WTC11 (cell line): ENCODE measurements at regions not wholly inside any gene's neighbourhood (a gene's known extent, or its start where the extent isn't known, plus 50 kb on each side); places are given as distances from the start of the nearest gene placed in this dataset.

Experiments used
- ATAC-seq: fragments of 200-7000 bp; cut with Tn5 transposase; 2 replicates; pipeline ENCODE4 v1.10.0; 2021; ENCODE audit warnings: mild to moderate bottlenecking, moderate library complexity
- CTCF ChIA-PET: fragments of 300-600 bp; sonication (Branson Sonifier 250); formaldehyde crosslinking; loops from one replicate; lab custom pipeline; 2021; ENCODE audit warnings: antibody characterized with exemption; lab: Charles Lee
- POLR2A ChIA-PET: fragments of 350-600 bp; sonication (Branson Sonifier 250); formaldehyde crosslinking; loops from one replicate; lab custom pipeline; 2021; ENCODE audit warnings: antibody characterized with exemption; lab: Charles Lee
- DNase-seq: peaks from one replicate; pipeline ENCODE4 v3.0.0; 2021; ENCODE audit warnings: low spot score
- H3K27ac Mint-ChIP-seq: 2 replicates; pipeline ENCODE4 v1.8.0; 2021; ENCODE audit warnings: mixed read lengths
- H3K27me3 Mint-ChIP-seq: 2 replicates; pipeline ENCODE4 v1.8.0; 2021; ENCODE audit warnings: low read depth, mild to moderate bottlenecking, moderate library complexity, mixed read lengths
- H3K36me3 Mint-ChIP-seq: 2 replicates; pipeline ENCODE4 v1.8.0; 2021; ENCODE audit warnings: mixed read lengths
- H3K4me1 Mint-ChIP-seq: 2 replicates; pipeline ENCODE4 v1.8.0; 2022; ENCODE audit warnings: mixed read lengths
- H3K4me3 Mint-ChIP-seq: 2 replicates; pipeline ENCODE4 v1.8.0; 2021; ENCODE audit warnings: mild to moderate bottlenecking, moderate library complexity, mixed read lengths
- H3K9me3 Mint-ChIP-seq: 2 replicates; pipeline ENCODE4 v1.8.0; 2021; ENCODE audit warnings: mixed read lengths
- CREB1 ChIP-seq: sonication (generic); formaldehyde crosslinking; IDR thresholded peaks from 2 replicates; pipeline ENCODE4 v1.8.0; 2023; ENCODE audit warnings: mild to moderate bottlenecking, missing genetic modification reagents
- EMX1 ChIP-seq: fragments of 250-450 bp; sonication (Bioruptor Pico); IDR thresholded peaks from 2 replicates; pipeline ENCODE4 v1.8.0; 2021; ENCODE audit warnings: mild to moderate bottlenecking
- FOXK1 ChIP-seq: sonication (generic); formaldehyde crosslinking; IDR thresholded peaks from 2 replicates; pipeline ENCODE4 v1.8.0; 2022; ENCODE audit warnings: mild to moderate bottlenecking, moderate library complexity, missing genetic modification reagents
- FOXP1 ChIP-seq: sonication (generic); formaldehyde crosslinking; IDR thresholded peaks from 2 replicates; pipeline ENCODE4 v1.8.0; 2022; ENCODE audit warnings: missing genetic modification reagents, mild to moderate bottlenecking, moderate library complexity, borderline replicate concordance
- GTF2I ChIP-seq: fragments of 250-450 bp; sonication (Bioruptor Pico); conservative IDR thresholded peaks from 2 replicates; pipeline ENCODE4 v1.4.0; 2021; ENCODE audit warnings: mild to moderate bottlenecking
- HMGA2 ChIP-seq: fragments of 250-450 bp; sonication (Bioruptor Pico); IDR thresholded peaks from 2 replicates; pipeline ENCODE4 v1.4.0; 2021; ENCODE audit warnings: mild to moderate bottlenecking, moderate library complexity
- MYBL2 ChIP-seq: sonication (generic); formaldehyde crosslinking; IDR thresholded peaks from 2 replicates; pipeline ENCODE4 v1.8.1; 2023; ENCODE audit warnings: mild to moderate bottlenecking, moderate library complexity, missing genetic modification reagents
- NR1H2 ChIP-seq: sonication (generic); formaldehyde crosslinking; IDR thresholded peaks from 2 replicates; pipeline ENCODE4 v1.9.0; 2021; ENCODE audit warnings: mild to moderate bottlenecking, moderate library complexity, missing genetic modification reagents
- RORB ChIP-seq: fragments of 250-450 bp; sonication (Bioruptor Pico); IDR thresholded peaks from 2 replicates; pipeline ENCODE4 v1.9.0; 2021; ENCODE audit warnings: mild to moderate bottlenecking
- TP53 ChIP-seq: sonication (generic); formaldehyde crosslinking; IDR thresholded peaks from 2 replicates; pipeline ENCODE4 v1.8.1; 2023; ENCODE audit warnings: mild to moderate bottlenecking, missing genetic modification reagents
- ZNF317 ChIP-seq: sonication (generic); formaldehyde crosslinking; IDR thresholded peaks from 2 replicates; pipeline ENCODE4 v1.8.1; 2023; ENCODE audit warnings: low read depth, mild to moderate bottlenecking, moderate library complexity, missing genetic modification reagents, borderline replicate concordance
- TF ChIP-seq, protein P1 (sequence below): sonication (generic); formaldehyde crosslinking; conservative IDR thresholded peaks from 2 replicates; pipeline ENCODE4 v1.8.1; 2023; ENCODE audit warnings: mild to moderate bottlenecking, low read depth, missing genetic modification reagents, moderate library complexity
- TF ChIP-seq, protein P2 (sequence below): sonication (generic); formaldehyde crosslinking; IDR thresholded peaks from 2 replicates; pipeline ENCODE4 v1.8.0; 2022; ENCODE audit warnings: mild to moderate bottlenecking, missing genetic modification reagents
- TF ChIP-seq, protein P3 (sequence below): sonication (generic); formaldehyde crosslinking; IDR thresholded peaks from 2 replicates; pipeline ENCODE4 v1.8.1; 2022; ENCODE audit warnings: mild to moderate bottlenecking, missing genetic modification reagents, moderate library complexity, borderline replicate concordance
- TF ChIP-seq, protein P4 (sequence below): sonication (generic); formaldehyde crosslinking; IDR thresholded peaks from 2 replicates; pipeline ENCODE4 v1.8.1; 2022; ENCODE audit warnings: mild to moderate bottlenecking, moderate library complexity, missing genetic modification reagents
- TF ChIP-seq, protein P5 (sequence below): sonication (generic); formaldehyde crosslinking; IDR thresholded peaks from 2 replicates; pipeline ENCODE4 v1.8.1; 2022; ENCODE audit warnings: low read depth, missing genetic modification reagents, borderline replicate concordance
- TF ChIP-seq, protein P6 (sequence below): sonication (generic); formaldehyde crosslinking; IDR thresholded peaks from 2 replicates; pipeline ENCODE4 v1.8.0; 2022; ENCODE audit warnings: mild to moderate bottlenecking, missing genetic modification reagents
- TF ChIP-seq, protein P7 (sequence below): sonication (generic); formaldehyde crosslinking; IDR thresholded peaks from 2 replicates; pipeline ENCODE4 v1.8.1; 2023; ENCODE audit warnings: mild to moderate bottlenecking, missing genetic modification reagents

DNA sequence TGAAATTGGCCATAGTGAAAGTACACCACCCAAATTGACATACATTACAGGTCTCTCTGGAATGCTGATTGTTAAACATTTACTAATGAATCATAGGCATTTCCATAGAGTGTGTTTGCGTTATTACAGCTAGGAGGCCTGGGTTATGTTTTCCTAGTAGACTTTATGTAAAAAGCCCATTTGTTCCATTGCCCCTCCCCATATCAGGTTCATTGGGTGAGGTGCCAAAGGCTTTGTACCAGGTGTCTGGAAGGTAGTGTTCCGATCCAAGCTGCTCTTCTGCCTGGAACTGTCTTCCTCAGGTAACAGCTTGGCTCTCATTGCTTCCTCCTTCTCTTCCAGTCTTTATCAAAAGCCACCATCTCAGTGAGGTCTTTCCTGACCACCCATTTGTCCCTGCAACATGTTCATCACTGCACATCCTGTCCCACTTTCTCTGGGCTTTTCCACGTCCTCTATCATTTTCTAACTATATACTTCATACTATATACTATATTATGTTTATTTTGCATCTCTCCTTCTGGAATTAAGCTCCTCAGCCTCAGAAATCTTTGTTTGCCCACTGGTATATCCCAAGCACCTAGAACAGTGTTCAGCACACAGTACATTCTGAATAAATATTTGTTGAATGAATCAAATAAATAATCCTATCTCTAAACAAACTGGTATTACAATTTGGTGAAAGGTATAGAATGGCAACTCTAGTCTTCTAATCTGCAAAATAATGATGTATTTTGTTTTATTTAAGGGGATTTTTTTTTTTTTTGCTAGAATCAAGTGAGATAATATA lies 252.3 kb downstream of the KTN1 start:
- ATAC-seq: no peak
- H3K27me3 Mint-ChIP-seq: no peaks in the 10 kb centered on the region
- no peaks in the 10 kb centered on the region for H3K4me1 Mint-ChIP-seq
- H3K36me3 Mint-ChIP-seq: no peaks in the 10 kb centered on the region
- peaks cover 13% of the 10 kb centered on the region for H3K9me3 Mint-ChIP-seq
- TF ChIP-seq NR1H2 (CRISPR knock-in tag) (no peak), EMX1 (CRISPR knock-in tag) (no peak), HMGA2 (no peak), FOXP1 (CRISPR knock-in tag) (no peak), GTF2I (CRISPR knock-in tag) (no peak), MYBL2 (CRISPR knock-in tag) (no peak), TP53 (CRISPR knock-in tag) (no peak)
- TF ChIP-seq, protein P1, sequence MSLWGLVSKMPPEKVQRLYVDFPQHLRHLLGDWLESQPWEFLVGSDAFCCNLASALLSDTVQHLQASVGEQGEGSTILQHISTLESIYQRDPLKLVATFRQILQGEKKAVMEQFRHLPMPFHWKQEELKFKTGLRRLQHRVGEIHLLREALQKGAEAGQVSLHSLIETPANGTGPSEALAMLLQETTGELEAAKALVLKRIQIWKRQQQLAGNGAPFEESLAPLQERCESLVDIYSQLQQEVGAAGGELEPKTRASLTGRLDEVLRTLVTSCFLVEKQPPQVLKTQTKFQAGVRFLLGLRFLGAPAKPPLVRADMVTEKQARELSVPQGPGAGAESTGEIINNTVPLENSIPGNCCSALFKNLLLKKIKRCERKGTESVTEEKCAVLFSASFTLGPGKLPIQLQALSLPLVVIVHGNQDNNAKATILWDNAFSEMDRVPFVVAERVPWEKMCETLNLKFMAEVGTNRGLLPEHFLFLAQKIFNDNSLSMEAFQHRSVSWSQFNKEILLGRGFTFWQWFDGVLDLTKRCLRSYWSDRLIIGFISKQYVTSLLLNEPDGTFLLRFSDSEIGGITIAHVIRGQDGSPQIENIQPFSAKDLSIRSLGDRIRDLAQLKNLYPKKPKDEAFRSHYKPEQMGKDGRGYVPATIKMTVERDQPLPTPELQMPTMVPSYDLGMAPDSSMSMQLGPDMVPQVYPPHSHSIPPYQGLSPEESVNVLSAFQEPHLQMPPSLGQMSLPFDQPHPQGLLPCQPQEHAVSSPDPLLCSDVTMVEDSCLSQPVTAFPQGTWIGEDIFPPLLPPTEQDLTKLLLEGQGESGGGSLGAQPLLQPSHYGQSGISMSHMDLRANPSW (CRISPR knock-in tag): no peak
- TF ChIP-seq, protein P2, sequence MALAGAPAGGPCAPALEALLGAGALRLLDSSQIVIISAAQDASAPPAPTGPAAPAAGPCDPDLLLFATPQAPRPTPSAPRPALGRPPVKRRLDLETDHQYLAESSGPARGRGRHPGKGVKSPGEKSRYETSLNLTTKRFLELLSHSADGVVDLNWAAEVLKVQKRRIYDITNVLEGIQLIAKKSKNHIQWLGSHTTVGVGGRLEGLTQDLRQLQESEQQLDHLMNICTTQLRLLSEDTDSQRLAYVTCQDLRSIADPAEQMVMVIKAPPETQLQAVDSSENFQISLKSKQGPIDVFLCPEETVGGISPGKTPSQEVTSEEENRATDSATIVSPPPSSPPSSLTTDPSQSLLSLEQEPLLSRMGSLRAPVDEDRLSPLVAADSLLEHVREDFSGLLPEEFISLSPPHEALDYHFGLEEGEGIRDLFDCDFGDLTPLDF (CRISPR knock-in tag): no peak
- TF ChIP-seq, protein P3, sequence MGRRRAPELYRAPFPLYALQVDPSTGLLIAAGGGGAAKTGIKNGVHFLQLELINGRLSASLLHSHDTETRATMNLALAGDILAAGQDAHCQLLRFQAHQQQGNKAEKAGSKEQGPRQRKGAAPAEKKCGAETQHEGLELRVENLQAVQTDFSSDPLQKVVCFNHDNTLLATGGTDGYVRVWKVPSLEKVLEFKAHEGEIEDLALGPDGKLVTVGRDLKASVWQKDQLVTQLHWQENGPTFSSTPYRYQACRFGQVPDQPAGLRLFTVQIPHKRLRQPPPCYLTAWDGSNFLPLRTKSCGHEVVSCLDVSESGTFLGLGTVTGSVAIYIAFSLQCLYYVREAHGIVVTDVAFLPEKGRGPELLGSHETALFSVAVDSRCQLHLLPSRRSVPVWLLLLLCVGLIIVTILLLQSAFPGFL (CRISPR knock-in tag): no peak
- H3K27ac Mint-ChIP-seq: no peak overlapping the region
- ChIA-PET POLR2A (no interaction called here), CTCF (no interaction called here)
- no peak for DNase-seq
- H3K4me3 Mint-ChIP-seq: no peak overlapping the region

DNA sequence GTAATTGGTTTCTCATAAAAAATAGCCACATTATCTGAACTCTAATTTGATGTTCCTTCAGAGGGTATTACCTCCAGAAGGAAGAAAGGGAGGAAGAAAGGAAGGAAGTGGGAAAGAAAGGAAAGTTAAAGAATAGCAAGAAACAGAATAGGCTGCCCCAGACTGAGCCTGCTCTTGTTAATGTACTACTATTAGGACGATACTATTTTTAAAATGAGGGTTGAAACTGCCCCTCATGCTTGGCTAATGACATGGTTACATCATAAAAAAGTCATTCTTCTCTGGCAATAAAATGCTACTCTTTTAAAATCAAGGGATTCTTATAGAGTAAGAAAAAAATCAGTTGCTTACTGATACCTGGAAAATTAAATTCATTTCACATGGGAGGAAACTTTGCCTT lies 253.0 kb downstream of the KTN1 start:
- Mint-ChIP-seq H3K27me3 (no peaks in the 10 kb centered on the region), H3K9me3 (peaks cover 15% of the 10 kb centered on the region), H3K4me3 (no peak overlapping the region), H3K4me1 (no peaks in the 10 kb centered on the region), H3K27ac (no peak overlapping the region), H3K36me3 (no peaks in the 10 kb centered on the region)
- POLR2A ChIA-PET: no interaction called here
- no peak for ATAC-seq
- TF ChIP-seq, protein P4, sequence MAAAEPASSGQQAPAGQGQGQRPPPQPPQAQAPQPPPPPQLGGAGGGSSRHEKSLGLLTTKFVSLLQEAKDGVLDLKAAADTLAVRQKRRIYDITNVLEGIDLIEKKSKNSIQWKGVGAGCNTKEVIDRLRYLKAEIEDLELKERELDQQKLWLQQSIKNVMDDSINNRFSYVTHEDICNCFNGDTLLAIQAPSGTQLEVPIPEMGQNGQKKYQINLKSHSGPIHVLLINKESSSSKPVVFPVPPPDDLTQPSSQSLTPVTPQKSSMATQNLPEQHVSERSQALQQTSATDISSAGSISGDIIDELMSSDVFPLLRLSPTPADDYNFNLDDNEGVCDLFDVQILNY (CRISPR knock-in tag): no peak
- TF ChIP-seq FOXK1 (no peak), EMX1 (CRISPR knock-in tag) (no peak), RORB (CRISPR knock-in tag) (no peak), ZNF317 (CRISPR knock-in tag) (no peak), CREB1 (CRISPR knock-in tag) (no peak)
- TF ChIP-seq, protein P5, sequence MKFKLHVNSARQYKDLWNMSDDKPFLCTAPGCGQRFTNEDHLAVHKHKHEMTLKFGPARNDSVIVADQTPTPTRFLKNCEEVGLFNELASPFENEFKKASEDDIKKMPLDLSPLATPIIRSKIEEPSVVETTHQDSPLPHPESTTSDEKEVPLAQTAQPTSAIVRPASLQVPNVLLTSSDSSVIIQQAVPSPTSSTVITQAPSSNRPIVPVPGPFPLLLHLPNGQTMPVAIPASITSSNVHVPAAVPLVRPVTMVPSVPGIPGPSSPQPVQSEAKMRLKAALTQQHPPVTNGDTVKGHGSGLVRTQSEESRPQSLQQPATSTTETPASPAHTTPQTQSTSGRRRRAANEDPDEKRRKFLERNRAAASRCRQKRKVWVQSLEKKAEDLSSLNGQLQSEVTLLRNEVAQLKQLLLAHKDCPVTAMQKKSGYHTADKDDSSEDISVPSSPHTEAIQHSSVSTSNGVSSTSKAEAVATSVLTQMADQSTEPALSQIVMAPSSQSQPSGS (CRISPR knock-in tag): no peak
- TF ChIP-seq, protein P6, sequence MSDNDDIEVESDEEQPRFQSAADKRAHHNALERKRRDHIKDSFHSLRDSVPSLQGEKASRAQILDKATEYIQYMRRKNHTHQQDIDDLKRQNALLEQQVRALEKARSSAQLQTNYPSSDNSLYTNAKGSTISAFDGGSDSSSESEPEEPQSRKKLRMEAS (CRISPR knock-in tag): no peak
- TF ChIP-seq, protein P7, sequence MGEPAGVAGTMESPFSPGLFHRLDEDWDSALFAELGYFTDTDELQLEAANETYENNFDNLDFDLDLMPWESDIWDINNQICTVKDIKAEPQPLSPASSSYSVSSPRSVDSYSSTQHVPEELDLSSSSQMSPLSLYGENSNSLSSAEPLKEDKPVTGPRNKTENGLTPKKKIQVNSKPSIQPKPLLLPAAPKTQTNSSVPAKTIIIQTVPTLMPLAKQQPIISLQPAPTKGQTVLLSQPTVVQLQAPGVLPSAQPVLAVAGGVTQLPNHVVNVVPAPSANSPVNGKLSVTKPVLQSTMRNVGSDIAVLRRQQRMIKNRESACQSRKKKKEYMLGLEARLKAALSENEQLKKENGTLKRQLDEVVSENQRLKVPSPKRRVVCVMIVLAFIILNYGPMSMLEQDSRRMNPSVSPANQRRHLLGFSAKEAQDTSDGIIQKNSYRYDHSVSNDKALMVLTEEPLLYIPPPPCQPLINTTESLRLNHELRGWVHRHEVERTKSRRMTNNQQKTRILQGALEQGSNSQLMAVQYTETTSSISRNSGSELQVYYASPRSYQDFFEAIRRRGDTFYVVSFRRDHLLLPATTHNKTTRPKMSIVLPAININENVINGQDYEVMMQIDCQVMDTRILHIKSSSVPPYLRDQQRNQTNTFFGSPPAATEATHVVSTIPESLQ (CRISPR knock-in tag): no peak
- CTCF ChIA-PET: no interaction called here
- DNase-seq: no peak
